GM18507 (cell line): ENCODE measurements at regions not wholly inside any gene's neighbourhood (a gene's known extent, or its start where the extent isn't known, plus 50 kb on each side); places are given as distances from the start of the nearest gene placed in this dataset.
"Not testable (repeated sequence)": the region's sequence is repeated elsewhere in the genome, so short reads cannot be mapped to it uniquely, and the experiment has no call there.

Experiments used
- DNase-seq: peaks from one replicate; pipeline ENCODE4 v3.0.0; 2011; ENCODE audit warnings: low read depth; ENCODE audit not compliant: insufficient read length; ENCODE audit errors: extremely low spot score
- FAIRE-seq: peaks from 2 replicates; lab custom pipeline; 2011; peaks lifted over from hg19 to GRCh38; lab: Jason Lieb, UNC

GRCh38 chr3:59517388-59517787, 467.6 kb upstream of the CFAP20DC start:
- DNase-seq: no peak

GRCh38 chr3:59515966-59516365, 466.1 kb upstream of the CFAP20DC start:
- FAIRE-seq: no peak
- DNase-seq: no peak

More at GRCh38 chr3:59517388-59517787, 467.6 kb upstream of the CFAP20DC start:
- no peak for FAIRE-seq

GRCh38 chr3:59514865-59515482, 465.1 kb upstream of the CFAP20DC start:
- FAIRE-seq: no peak

GRCh38 chr3:59513570-59513969, 463.7 kb upstream of the CFAP20DC start:
- DNase-seq: no peak
- no peak for FAIRE-seq

More at GRCh38 chr3:59514865-59515482, 465.1 kb upstream of the CFAP20DC start:
- no peak for DNase-seq

- FAIRE-seq (no peak), DNase-seq (no peak)
Measured at GRCh38 chr3:59512066-59512465, 462.2 kb upstream of the CFAP20DC start.

- DNase-seq (no peak), FAIRE-seq (no peak)
Measured at GRCh38 chr3:59510576-59510975, 460.8 kb upstream of the CFAP20DC start.

- DNase-seq (no peak), FAIRE-seq (no peak)
Measured at GRCh38 chr3:59508273-59508672, 458.4 kb upstream of the CFAP20DC start.

GRCh38 chr3:59506191-59506590, 456.4 kb upstream of the CFAP20DC start:
- FAIRE-seq (no peak), DNase-seq (no peak)

GRCh38 chr3:59503441-59503840, 453.6 kb upstream of the CFAP20DC start:
- DNase-seq: no peak
- peak; percentile 52 for FAIRE-seq

GRCh38 chr3:59502806-59503205, 453.0 kb upstream of the CFAP20DC start:
- FAIRE-seq (no peak), DNase-seq (no peak)

GRCh38 chr3:59499954-59500353, 450.1 kb upstream of the CFAP20DC start:
- no peak for FAIRE-seq
- DNase-seq: no peak

GRCh38 chr3:59499000-59499399, 449.2 kb upstream of the CFAP20DC start:
- no peak for DNase-seq

GRCh38 chr3:59496250-59496649, 446.4 kb upstream of the CFAP20DC start:
- no peak for DNase-seq
- FAIRE-seq: peak; percentile 36

More at GRCh38 chr3:59499000-59499399, 449.2 kb upstream of the CFAP20DC start:
- FAIRE-seq: no peak

GRCh38 chr3:59494969-59495368, 445.1 kb upstream of the CFAP20DC start:
- not testable (repeated sequence) for DNase-seq, FAIRE-seq

- FAIRE-seq (no peak), DNase-seq (no peak)
Measured at GRCh38 chr3:59486520-59486919, 436.7 kb upstream of the CFAP20DC start.

GRCh38 chr3:59483191-59483590, 433.4 kb upstream of the CFAP20DC start:
- FAIRE-seq (no peak), DNase-seq (no peak)

GRCh38 chr3:59482684-59483083, 432.9 kb upstream of the CFAP20DC start:
- FAIRE-seq (no peak), DNase-seq (no peak)

GRCh38 chr3:59481776-59482400, 432.1 kb upstream of the CFAP20DC start:
- FAIRE-seq: no peak
- DNase-seq: no peak

GRCh38 chr3:59480486-59480995, 430.7 kb upstream of the CFAP20DC start:
- DNase-seq (no peak), FAIRE-seq (peak; percentile 81)

GRCh38 chr3:59473636-59474035, 423.8 kb upstream of the CFAP20DC start:
- no peak for FAIRE-seq

GRCh38 chr3:59472541-59472940, 422.7 kb upstream of the CFAP20DC start:
- DNase-seq (no peak), FAIRE-seq (no peak)

More at GRCh38 chr3:59473636-59474035, 423.8 kb upstream of the CFAP20DC start:
- no peak for DNase-seq
